SJSA1 (cell line): ENCODE measurements at regions not wholly inside any gene's neighbourhood (a gene's known extent, or its start where the extent isn't known, plus 50 kb on each side); places are given as distances from the start of the nearest gene placed in this dataset.

ENCODE experiments used
- DNase-seq, 2 experiments: peaks; one replicate each; pipeline ENCODE4 v3.0.0-alpha.2; 2015 to 2020; ENCODE audit warnings: low spot score in 2 of 2, low read depth in 1 of 2
- H3K27ac ChIP-seq: fragments of 250-450 bp; sonication (Bioruptor Pico); 2 replicates; pipeline ENCODE4 v1.5.1; 2020; ENCODE audit warnings: mild to moderate bottlenecking, moderate library complexity
- H3K27me3 ChIP-seq: fragments of 250-450 bp; sonication (Bioruptor Pico); replicated peaks from 2 replicates; pipeline ENCODE4 v1.5.1; 2020; ENCODE audit warnings: mild to moderate bottlenecking, moderate library complexity
- H3K36me3 ChIP-seq: fragments of 250-450 bp; sonication (Bioruptor Pico); 2 replicates; pipeline ENCODE4 v1.5.1; 2020; ENCODE audit warnings: mild to moderate bottlenecking
- H3K4me1 ChIP-seq: fragments of 250-450 bp; sonication (Bioruptor Pico); replicated peaks from 2 replicates; pipeline ENCODE4 v1.6.1; 2021; ENCODE audit warnings: mild to moderate bottlenecking
- H3K4me3 ChIP-seq: fragments of 250-450 bp; sonication (Bioruptor Pico); 2 replicates; pipeline ENCODE4 v1.5.1; 2020; ENCODE audit warnings: mild to moderate bottlenecking
- H3K9me3 ChIP-seq: fragments of 250-450 bp; sonication (Bioruptor Pico); replicated peaks from 2 replicates; pipeline ENCODE4 v1.5.1; 2020; ENCODE audit warnings: mild to moderate bottlenecking

- Histone ChIP-seq H3K4me3 (no peak overlapping the region), H3K27ac (no peak overlapping the region), H3K27me3 (no peaks in the 10 kb centered on the region), H3K4me1 (no peaks in the 10 kb centered on the region), H3K36me3 (no peaks in the 10 kb centered on the region), H3K9me3 (no peaks in the 10 kb centered on the region)
- DNase-seq, result no peak
Observed at GRCh38 chr13:105965910-105966309, 569.6 kb downstream of the EFNB2 start.

- Histone ChIP-seq H3K9me3 (no peaks in the 10 kb centered on the region), H3K4me3 (no peak overlapping the region), H3K36me3 (no peaks in the 10 kb centered on the region), H3K27ac (no peak overlapping the region), H3K4me1 (no peaks in the 10 kb centered on the region), H3K27me3 (no peaks in the 10 kb centered on the region)
- no peak for DNase-seq
Observed at GRCh38 chr13:105962080-105962479, 573.4 kb downstream of the EFNB2 start.

- Histone ChIP-seq H3K27me3 (no peaks in the 10 kb centered on the region), H3K9me3 (no peaks in the 10 kb centered on the region), H3K4me3 (no peak overlapping the region), H3K4me1 (no peaks in the 10 kb centered on the region), H3K27ac (no peak overlapping the region), H3K36me3 (no peaks in the 10 kb centered on the region)
- no peak for DNase-seq
Observed at GRCh38 chr13:105961438-105961837, 574.0 kb downstream of the EFNB2 start.

- no peaks in the 10 kb centered on the region for H3K9me3 ChIP-seq
- H3K27me3 ChIP-seq, result no peaks in the 10 kb centered on the region
- H3K4me1 ChIP-seq, result no peaks in the 10 kb centered on the region
- DNase-seq, result no peak
- H3K36me3 ChIP-seq, result no peaks in the 10 kb centered on the region
- no peak overlapping the region for H3K27ac ChIP-seq
- H3K4me3 ChIP-seq, result no peak overlapping the region
Observed at GRCh38 chr13:105960326-105960725, 575.1 kb downstream of the EFNB2 start.

GRCh38 chr13:105959876-105960275 lies 575.6 kb downstream of the EFNB2 start:
- no peak overlapping the region for H3K27ac ChIP-seq
- H3K4me1 ChIP-seq, result no peaks in the 10 kb centered on the region
- no peak overlapping the region for H3K4me3 ChIP-seq
- no peaks in the 10 kb centered on the region for H3K36me3 ChIP-seq
- H3K9me3 ChIP-seq, result no peaks in the 10 kb centered on the region
- DNase-seq, result no peak
- H3K27me3 ChIP-seq, result no peaks in the 10 kb centered on the region

GRCh38 chr13:105957769-105958438 lies 577.6 kb downstream of the EFNB2 start:
- H3K36me3 ChIP-seq, result no peaks in the 10 kb centered on the region
- H3K27ac ChIP-seq, result no peak overlapping the region
- H3K9me3 ChIP-seq, result no peaks in the 10 kb centered on the region
- no peaks in the 10 kb centered on the region for H3K27me3 ChIP-seq
- no peaks in the 10 kb centered on the region for H3K4me1 ChIP-seq
- no peak overlapping the region for H3K4me3 ChIP-seq
- no peak for DNase-seq

- no peak for DNase-seq
- H3K9me3 ChIP-seq, result no peaks in the 10 kb centered on the region
- no peak overlapping the region for H3K27ac ChIP-seq
- H3K4me1 ChIP-seq, result no peaks in the 10 kb centered on the region
- H3K36me3 ChIP-seq, result no peaks in the 10 kb centered on the region
- H3K4me3 ChIP-seq, result no peak overlapping the region
- no peaks in the 10 kb centered on the region for H3K27me3 ChIP-seq
Observed at GRCh38 chr13:105956921-105957320, 578.5 kb downstream of the EFNB2 start.

GRCh38 chr13:105952973-105953290 lies 582.5 kb downstream of the EFNB2 start:
- H3K27ac ChIP-seq, result no peak overlapping the region
- no peaks in the 10 kb centered on the region for H3K9me3 ChIP-seq
- H3K36me3 ChIP-seq, result no peaks in the 10 kb centered on the region
- H3K4me3 ChIP-seq, result no peak overlapping the region
- no peak for DNase-seq
- no peaks in the 10 kb centered on the region for H3K27me3 ChIP-seq
- H3K4me1 ChIP-seq, result no peaks in the 10 kb centered on the region

- no peaks in the 10 kb centered on the region for H3K27me3 ChIP-seq
- DNase-seq, result no peak
- no peak overlapping the region for H3K4me3 ChIP-seq
Observed at GRCh38 chr13:105952233-105952972, 583.1 kb downstream of the EFNB2 start.

GRCh38 chr13:105948143-105948542 lies 587.3 kb downstream of the EFNB2 start:
- no peak for DNase-seq
- no peaks in the 10 kb centered on the region for H3K9me3 ChIP-seq
- H3K4me3 ChIP-seq, result no peak overlapping the region
- no peaks in the 10 kb centered on the region for H3K36me3 ChIP-seq
- H3K27me3 ChIP-seq, result no peaks in the 10 kb centered on the region
- H3K27ac ChIP-seq, result no peak overlapping the region
- no peaks in the 10 kb centered on the region for H3K4me1 ChIP-seq

More at GRCh38 chr13:105952233-105952972, 583.1 kb downstream of the EFNB2 start:
- no peak overlapping the region for H3K27ac ChIP-seq
- H3K4me1 ChIP-seq, result no peaks in the 10 kb centered on the region
- no peaks in the 10 kb centered on the region for H3K36me3 ChIP-seq
- no peaks in the 10 kb centered on the region for H3K9me3 ChIP-seq

GRCh38 chr13:105940882-105941281 lies 594.6 kb downstream of the EFNB2 start:
- no peak overlapping the region for H3K4me3 ChIP-seq
- no peaks in the 10 kb centered on the region for H3K9me3 ChIP-seq
- no peaks in the 10 kb centered on the region for H3K4me1 ChIP-seq
- H3K27ac ChIP-seq, result no peak overlapping the region
- no peaks in the 10 kb centered on the region for H3K27me3 ChIP-seq
- DNase-seq, result no peak
- no peaks in the 10 kb centered on the region for H3K36me3 ChIP-seq

GRCh38 chr13:105937451-105937850 lies 598.0 kb downstream of the EFNB2 start:
- no peak for DNase-seq

GRCh38 chr13:105936816-105937215 lies 598.6 kb downstream of the EFNB2 start:
- H3K4me1 ChIP-seq, result no peaks in the 10 kb centered on the region
- no peaks in the 10 kb centered on the region; the same call in 1 of the 2 replicates for H3K27me3 ChIP-seq
- no peak for DNase-seq
- H3K9me3 ChIP-seq, result no peaks in the 10 kb centered on the region
- no peak overlapping the region for H3K4me3 ChIP-seq
- no peaks in the 10 kb centered on the region for H3K36me3 ChIP-seq
- H3K27ac ChIP-seq, result no peak overlapping the region

More at GRCh38 chr13:105937451-105937850, 598.0 kb downstream of the EFNB2 start:
- Histone ChIP-seq H3K27ac (no peak overlapping the region), H3K9me3 (no peaks in the 10 kb centered on the region), H3K27me3 (no peaks in the 10 kb centered on the region; the same call in 1 of the 2 replicates), H3K4me1 (no peaks in the 10 kb centered on the region), H3K4me3 (no peak overlapping the region), H3K36me3 (no peaks in the 10 kb centered on the region)

GRCh38 chr13:105929505-105929904 lies 606.0 kb downstream of the EFNB2 start:
- Histone ChIP-seq H3K27me3 (no peaks in the 10 kb centered on the region), H3K4me1 (no peaks in the 10 kb centered on the region), H3K4me3 (no peak overlapping the region), H3K27ac (no peak overlapping the region), H3K9me3 (no peaks in the 10 kb centered on the region), H3K36me3 (no peaks in the 10 kb centered on the region)
- DNase-seq, result no peak
